ENCODE measurements at regions not wholly inside any gene's neighbourhood (a gene's known extent, or its start where the extent isn't known, plus 50 kb on each side); places are given as distances from the start of the nearest gene placed in this dataset.

GRCh38 chrX:45718676-45719075 is 518.0 kb upstream of the DIPK2B start:
- CTCF ChIA-PET: interaction anchor here (0.7 kb wide), 1 partner anchor 154 kb away, joined by 3 read pairs; no protein-coding TSS in a partner anchor
- POLR2A ChIA-PET: no interaction called here

GRCh38 chrX:45716750-45717149 is 516.1 kb upstream of the DIPK2B start:
- ChIA-PET POLR2A (no interaction called here), CTCF (no interaction called here)
- no peak for TF ChIP-seq CTCF (IDR thresholded peaks at IDR 0.05; ENCODE audit: insufficient read depth, low read depth, low read length)
- H3K4me3 ChIP-seq (ENCODE audit: low read depth, low read length): no peak overlapping the region
- no peaks in the 10 kb centered on the region for H3K36me3 ChIP-seq (ENCODE audit: control insufficient read depth, insufficient read depth, low read length)
- no peaks in the 10 kb centered on the region for H3K27me3 ChIP-seq (ENCODE audit: control insufficient read depth, insufficient read depth, low read length)
- no peak for DNase-seq (ENCODE audit: low read depth)

More at GRCh38 chrX:45718676-45719075, 518.0 kb upstream of the DIPK2B start:
- Histone ChIP-seq H3K36me3 (ENCODE audit: control insufficient read depth, insufficient read depth, low read length) (no peaks in the 10 kb centered on the region), H3K27me3 (ENCODE audit: control insufficient read depth, insufficient read depth, low read length) (no peaks in the 10 kb centered on the region), H3K4me3 (ENCODE audit: low read depth, low read length) (no peak overlapping the region)
- TF ChIP-seq CTCF (IDR thresholded peaks at IDR 0.05; ENCODE audit: insufficient read depth, low read depth, low read length): no peak
- no peak for DNase-seq (ENCODE audit: low read depth)

- H3K27me3 ChIP-seq (ENCODE audit: control insufficient read depth, insufficient read depth, low read length): no peaks in the 10 kb centered on the region
- POLR2A ChIA-PET: no interaction called here
- no peak for TF ChIP-seq CTCF (IDR thresholded peaks at IDR 0.05; ENCODE audit: insufficient read depth, low read depth, low read length)
- CTCF ChIA-PET: interaction anchor here (1.4 kb wide), 1 partner anchor 55 kb away, joined by 3 read pairs; no protein-coding TSS in a partner anchor
- H3K36me3 ChIP-seq (ENCODE audit: control insufficient read depth, insufficient read depth, low read length): no peaks in the 10 kb centered on the region
- H3K4me3 ChIP-seq (ENCODE audit: low read depth, low read length): no peak overlapping the region
- DNase-seq (ENCODE audit: low read depth): no peak
These were observed 515.1 kb upstream of the DIPK2B start for GRCh38 chrX:45715748-45716147.

GRCh38 chrX:45714866-45715265 is 514.2 kb upstream of the DIPK2B start:
- no peaks in the 10 kb centered on the region for H3K27me3 ChIP-seq (ENCODE audit: control insufficient read depth, insufficient read depth, low read length)
- no peaks in the 10 kb centered on the region for H3K36me3 ChIP-seq (ENCODE audit: control insufficient read depth, insufficient read depth, low read length)
- DNase-seq (ENCODE audit: low read depth): no peak
- no peak overlapping the region for H3K4me3 ChIP-seq (ENCODE audit: low read depth, low read length)
- no peak for TF ChIP-seq CTCF (IDR thresholded peaks at IDR 0.05; ENCODE audit: insufficient read depth, low read depth, low read length)
- ChIA-PET CTCF (interaction anchor here (1.4 kb wide), 1 partner anchor 56 kb away, joined by 3 read pairs; no protein-coding TSS in a partner anchor), POLR2A (no interaction called here)

- POLR2A ChIA-PET: interaction anchor here (0.6 kb wide), 1 partner anchor 105 kb away, joined by 3 read pairs; no protein-coding TSS in a partner anchor
- CTCF ChIA-PET: no interaction called here
- DNase-seq (ENCODE audit: low read depth): no peak
- TF ChIP-seq CTCF (IDR thresholded peaks at IDR 0.05; ENCODE audit: insufficient read depth, low read depth, low read length): no peak
- no peak overlapping the region for H3K4me3 ChIP-seq (ENCODE audit: low read depth, low read length)
- H3K36me3 ChIP-seq (ENCODE audit: control insufficient read depth, insufficient read depth, low read length): no peaks in the 10 kb centered on the region
- H3K27me3 ChIP-seq (ENCODE audit: control insufficient read depth, insufficient read depth, low read length): no peaks in the 10 kb centered on the region
These were observed 511.4 kb upstream of the DIPK2B start for GRCh38 chrX:45712067-45712466.

Measured in BJ (cell line).